HG02970 (cell line): ENCODE measurements at regions not wholly inside any gene's neighbourhood (a gene's known extent, or its start where the extent isn't known, plus 50 kb on each side); places are given as distances from the start of the nearest gene placed in this dataset.
"Not testable (repeated sequence)": the region's sequence is repeated elsewhere in the genome, so short reads cannot be mapped to it uniquely, and the experiment has no call there.

Experiments
- ATAC-seq: cut with Tn5 transposase; IDR thresholded peaks from one replicate; pipeline ENCODE4 v1.9.1; 2021; ENCODE audit warnings: mild to moderate bottlenecking, moderate library complexity, moderate number of reproducible peaks; ENCODE audit not compliant: unreplicated experiment, low FRiP score

- not testable (repeated sequence) for ATAC-seq
Measured at GRCh38 chr2:131733530-131733929, 205.8 kb downstream of the CCDC74A start.

GRCh38 chr2:131736406-131736805, 208.7 kb downstream of the CCDC74A start:
- not testable (repeated sequence) for ATAC-seq

- ATAC-seq = not testable (repeated sequence)
Measured at GRCh38 chr2:131738533-131738932, 210.8 kb downstream of the CCDC74A start.

- not testable (repeated sequence) for ATAC-seq
Measured at GRCh38 chr2:131738996-131739434, 211.3 kb downstream of the CCDC74A start.

GRCh38 chr2:131753640-131754561, 226.2 kb downstream of the CCDC74A start:
- no peak for ATAC-seq

GRCh38 chr2:131754929-131755720, 227.4 kb downstream of the CCDC74A start:
- no peak for ATAC-seq

- no peak for ATAC-seq
Measured at GRCh38 chr2:131756141-131756907, 228.6 kb downstream of the CCDC74A start.

GRCh38 chr2:131758941-131759340, 231.3 kb downstream of the CCDC74A start:
- ATAC-seq = not testable (repeated sequence)

GRCh38 chr2:131774955-131775555, 247.4 kb downstream of the CCDC74A start:
- ATAC-seq = not testable (repeated sequence)

- not testable (repeated sequence) for ATAC-seq
Measured at GRCh38 chr2:131775903-131776506, 248.3 kb downstream of the CCDC74A start.

- ATAC-seq = not testable (repeated sequence)
Measured at GRCh38 chr2:131780446-131780845, 252.8 kb downstream of the CCDC74A start.

GRCh38 chr2:131801210-131801744, 273.6 kb downstream of the CCDC74A start:
- peak; percentile 17 for ATAC-seq

GRCh38 chr2:131801745-131802350, 274.2 kb downstream of the CCDC74A start:
- ATAC-seq = peak; percentile 72

GRCh38 chr2:131802351-131802836, 274.7 kb downstream of the CCDC74A start:
- not testable (repeated sequence) for ATAC-seq

GRCh38 chr2:131803237-131803636, 275.5 kb downstream of the CCDC74A start:
- ATAC-seq = not testable (repeated sequence)

- not testable (repeated sequence) for ATAC-seq
Measured at GRCh38 chr2:131812605-131813004, 284.9 kb downstream of the CCDC74A start.

GRCh38 chr2:131813378-131813777, 285.7 kb downstream of the CCDC74A start:
- not testable (repeated sequence) for ATAC-seq

- not testable (repeated sequence) for ATAC-seq
Measured at GRCh38 chr2:131818267-131818973, 290.7 kb downstream of the CCDC74A start.
